ENCODE measurements at regions not wholly inside any gene's neighbourhood (a gene's known extent, or its start where the extent isn't known, plus 50 kb on each side); places are given as distances from the start of the nearest gene placed in this dataset.

- no peak for DNase-seq
Observed at GRCh38 chr19:30648866-30649862, 277.0 kb downstream of the ZNF536 start.

- no peak for DNase-seq
Observed at GRCh38 chr19:30647891-30648720, 275.9 kb downstream of the ZNF536 start.

GRCh38 chr19:30646806-30647205, 274.6 kb downstream of the ZNF536 start:
- no peak for DNase-seq

- DNase-seq: no peak
Observed at GRCh38 chr19:30645946-30646577, 273.9 kb downstream of the ZNF536 start.

- DNase-seq: no peak
Observed at GRCh38 chr19:30640252-30640965, 268.2 kb downstream of the ZNF536 start.

- DNase-seq: no peak
Observed at GRCh38 chr19:30638889-30639288, 266.7 kb downstream of the ZNF536 start.

GRCh38 chr19:30637926-30638325, 265.7 kb downstream of the ZNF536 start:
- no peak for DNase-seq

- no peak for DNase-seq
Observed at GRCh38 chr19:30634996-30635975, 263.1 kb downstream of the ZNF536 start.

- no peak for DNase-seq
Observed at GRCh38 chr19:30634131-30634830, 262.1 kb downstream of the ZNF536 start.

- no peak for DNase-seq
Observed at GRCh38 chr19:30631033-30631370, 258.8 kb downstream of the ZNF536 start.

- no peak for DNase-seq
Observed at GRCh38 chr19:30630289-30631032, 258.3 kb downstream of the ZNF536 start.

GRCh38 chr19:30629086-30629485, 256.9 kb downstream of the ZNF536 start:
- no peak for DNase-seq

- no peak for DNase-seq
Observed at GRCh38 chr19:30626626-30626966, 254.4 kb downstream of the ZNF536 start.

- DNase-seq: no peak
Observed at GRCh38 chr19:30625947-30626625, 253.9 kb downstream of the ZNF536 start.

GRCh38 chr19:30622276-30622675, 250.1 kb downstream of the ZNF536 start:
- no peak for DNase-seq

- DNase-seq: no peak
Observed at GRCh38 chr19:30621326-30621920, 249.2 kb downstream of the ZNF536 start.

- DNase-seq: no peak
Observed at GRCh38 chr19:30620354-30620753, 248.2 kb downstream of the ZNF536 start.

GRCh38 chr19:30609656-30610270, 237.6 kb downstream of the ZNF536 start:
- no peak for DNase-seq

GRCh38 chr19:30608471-30608870, 236.3 kb downstream of the ZNF536 start:
- DNase-seq: no peak
